ENCODE measurements at regions not wholly inside any gene's neighbourhood (a gene's known extent, or its start where the extent isn't known, plus 50 kb on each side); places are given as distances from the start of the nearest gene placed in this dataset.

GRCh38 chr12:115273456-115273855, 589.5 kb upstream of the TBX3 start:
- no peak for DNase-seq (ENCODE audit: low read depth in 2 of 2)
- TF ChIP-seq, protein P1, sequence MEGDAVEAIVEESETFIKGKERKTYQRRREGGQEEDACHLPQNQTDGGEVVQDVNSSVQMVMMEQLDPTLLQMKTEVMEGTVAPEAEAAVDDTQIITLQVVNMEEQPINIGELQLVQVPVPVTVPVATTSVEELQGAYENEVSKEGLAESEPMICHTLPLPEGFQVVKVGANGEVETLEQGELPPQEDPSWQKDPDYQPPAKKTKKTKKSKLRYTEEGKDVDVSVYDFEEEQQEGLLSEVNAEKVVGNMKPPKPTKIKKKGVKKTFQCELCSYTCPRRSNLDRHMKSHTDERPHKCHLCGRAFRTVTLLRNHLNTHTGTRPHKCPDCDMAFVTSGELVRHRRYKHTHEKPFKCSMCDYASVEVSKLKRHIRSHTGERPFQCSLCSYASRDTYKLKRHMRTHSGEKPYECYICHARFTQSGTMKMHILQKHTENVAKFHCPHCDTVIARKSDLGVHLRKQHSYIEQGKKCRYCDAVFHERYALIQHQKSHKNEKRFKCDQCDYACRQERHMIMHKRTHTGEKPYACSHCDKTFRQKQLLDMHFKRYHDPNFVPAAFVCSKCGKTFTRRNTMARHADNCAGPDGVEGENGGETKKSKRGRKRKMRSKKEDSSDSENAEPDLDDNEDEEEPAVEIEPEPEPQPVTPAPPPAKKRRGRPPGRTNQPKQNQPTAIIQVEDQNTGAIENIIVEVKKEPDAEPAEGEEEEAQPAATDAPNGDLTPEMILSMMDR (IDR thresholded peaks at IDR 0.05; ENCODE audit: low read depth, low read length), result no peak
- H3K4me3 ChIP-seq (replicated peaks in 1 of 2; ENCODE audit: low read depth in 2 of 2, low read length in 2 of 2), result no peak overlapping the region

DNA sequence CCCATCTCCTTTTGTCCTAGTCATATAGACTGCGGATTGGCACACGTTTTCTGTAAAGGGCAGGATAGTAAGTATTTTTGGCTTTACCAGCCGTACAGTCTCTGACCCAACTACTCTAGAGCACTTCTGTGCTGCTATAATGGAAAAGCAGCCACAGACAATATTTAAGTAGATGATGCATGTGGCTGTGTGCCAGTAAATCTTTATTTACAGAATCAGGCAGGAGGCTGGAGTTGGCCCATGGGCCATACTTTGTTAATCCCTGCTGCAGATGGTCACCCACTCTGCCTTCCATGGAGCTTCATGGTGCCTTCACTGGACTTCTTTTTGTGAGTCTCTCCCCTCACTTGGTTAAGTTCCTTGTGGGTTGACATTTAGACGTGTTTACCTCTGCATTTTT, 584.5 kb upstream of the TBX3 start:
- TF ChIP-seq, protein P1 (IDR thresholded peaks at IDR 0.05; ENCODE audit: low read depth, low read length), result no peak
- H3K4me3 ChIP-seq (replicated peaks in 1 of 2; ENCODE audit: low read depth in 2 of 2, low read length in 2 of 2), result no peak overlapping the region
- DNase-seq (ENCODE audit: low read depth in 2 of 2), result no peak

DNA sequence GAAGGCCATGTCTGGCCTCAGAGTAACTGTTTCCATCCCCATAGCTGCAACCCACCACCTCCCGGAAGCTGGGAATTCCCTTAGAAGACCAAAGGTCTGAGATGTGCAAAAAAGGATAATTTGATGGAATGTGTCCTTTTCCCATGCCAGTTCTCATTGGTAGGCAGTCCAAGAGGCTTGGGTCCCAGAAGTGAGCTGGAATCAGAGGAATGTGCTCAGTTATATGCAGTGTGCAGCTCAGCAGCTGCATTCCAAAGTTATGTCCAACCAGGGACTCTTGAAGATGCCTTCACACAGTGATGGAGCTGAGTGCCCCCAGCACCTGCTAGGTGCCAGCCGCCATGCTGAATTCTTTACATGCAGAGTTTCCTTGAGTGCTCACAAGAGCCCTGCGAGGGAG, 583.9 kb upstream of the TBX3 start:
- TF ChIP-seq, protein P1 (IDR thresholded peaks at IDR 0.05; ENCODE audit: low read depth, low read length), result no peak
- no peak overlapping the region for H3K4me3 ChIP-seq (replicated peaks in 1 of 2; ENCODE audit: low read depth in 2 of 2, low read length in 2 of 2)
- DNase-seq (ENCODE audit: low read depth in 2 of 2), result no peak

DNA sequence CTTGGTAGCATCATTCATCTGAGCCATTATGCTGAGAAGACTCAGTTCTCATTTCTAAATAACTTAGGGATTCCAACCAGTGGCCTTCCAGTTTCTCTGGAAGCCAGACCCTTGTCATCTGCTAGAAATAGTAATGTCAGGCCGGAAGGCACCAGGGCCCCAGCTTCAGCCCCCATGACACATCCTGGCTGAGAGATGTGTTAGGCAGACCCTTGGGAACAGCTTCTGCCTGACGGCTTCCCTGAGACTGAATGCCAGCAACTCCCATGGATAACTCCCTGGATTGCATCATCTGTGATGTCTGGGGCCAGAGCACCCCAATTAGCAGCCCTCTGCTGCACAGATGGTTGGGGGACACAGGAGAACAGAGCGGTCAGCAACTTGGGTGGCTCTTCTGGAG, 583.5 kb upstream of the TBX3 start:
- TF ChIP-seq, protein P1 (IDR thresholded peaks at IDR 0.05; ENCODE audit: low read depth, low read length), result no peak
- H3K4me3 ChIP-seq (replicated peaks in 1 of 2; ENCODE audit: low read depth in 2 of 2, low read length in 2 of 2), result no peak overlapping the region
- no peak for DNase-seq (ENCODE audit: low read depth in 2 of 2)

DNA sequence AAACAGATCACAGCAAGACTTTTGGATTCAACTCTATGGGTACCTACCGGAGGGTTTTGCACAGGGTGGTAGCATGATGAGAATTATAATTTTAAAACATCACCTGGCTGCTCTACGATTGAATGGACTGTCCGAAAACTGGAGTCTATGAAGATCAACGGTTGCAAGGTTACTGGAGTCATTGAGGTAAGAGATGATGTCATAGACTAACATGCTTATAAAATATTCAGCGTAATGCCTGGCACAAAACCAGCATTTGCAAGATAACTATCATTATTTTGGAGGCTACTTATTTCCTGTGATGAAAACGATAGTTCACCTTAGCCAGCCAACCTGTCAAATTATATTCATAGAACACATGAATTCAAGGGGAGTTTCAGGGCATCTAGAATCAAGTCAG, 580.6 kb upstream of the TBX3 start:
- H3K4me3 ChIP-seq (replicated peaks in 1 of 2; ENCODE audit: low read depth in 2 of 2, low read length in 2 of 2), result no peak overlapping the region
- no peak for DNase-seq (ENCODE audit: low read depth in 2 of 2)
- TF ChIP-seq, protein P1 (IDR thresholded peaks at IDR 0.05; ENCODE audit: low read depth, low read length), result no peak

DNA sequence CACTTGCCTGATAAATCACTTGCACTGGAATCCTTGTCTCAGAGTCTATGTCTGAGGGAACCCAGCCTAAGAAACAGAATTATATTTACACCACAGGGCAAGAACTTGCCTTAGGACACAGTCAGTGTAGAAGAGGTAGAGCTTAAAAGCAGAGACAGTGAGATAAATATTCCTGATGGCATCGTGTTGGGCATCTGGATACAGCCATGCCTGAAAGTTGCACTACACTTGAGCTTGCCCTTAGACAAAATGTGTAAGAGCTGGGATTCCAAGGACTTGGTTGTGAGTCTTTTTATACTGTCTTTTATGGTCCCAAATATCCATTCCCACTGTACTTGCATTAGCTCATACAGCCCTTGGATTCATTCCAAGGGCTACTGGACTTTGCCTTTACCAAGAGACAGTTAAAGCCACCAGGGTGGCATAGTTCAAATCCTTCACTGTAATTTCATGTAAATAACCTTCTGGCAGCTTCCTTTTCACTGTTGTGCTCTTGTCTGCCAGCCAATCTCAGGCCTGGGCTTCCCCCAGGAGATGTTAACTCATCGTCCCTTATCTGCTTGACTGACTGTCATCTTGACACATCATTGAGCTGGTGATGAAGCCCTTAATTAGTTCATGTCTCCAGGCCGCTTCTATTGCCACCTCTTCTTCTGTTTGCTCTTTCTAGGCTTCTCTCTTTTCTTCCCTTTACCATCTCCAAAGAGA, 577.9 kb upstream of the TBX3 start:
- TF ChIP-seq, protein P1 (IDR thresholded peaks at IDR 0.05; ENCODE audit: low read depth, low read length), result no peak
- peak in 1 of 2 donors; percentile 13 for DNase-seq (ENCODE audit: low read depth in 2 of 2)
- H3K4me3 ChIP-seq (replicated peaks in 1 of 2; ENCODE audit: low read depth in 2 of 2, low read length in 2 of 2), result no peak overlapping the region
